Panc1 (cell line): ENCODE measurements at regions not wholly inside any gene's neighbourhood (a gene's known extent, or its start where the extent isn't known, plus 50 kb on each side); places are given as distances from the start of the nearest gene placed in this dataset.

ENCODE experiments used
- POLR2AphosphoS5 ChIP-seq: IDR thresholded peaks from 2 replicates; pipeline ENCODE4 v1.6.1; 2012; ENCODE audit warnings: mild to moderate bottlenecking, low read depth, low read length, moderate library complexity
- SIN3A ChIP-seq: IDR thresholded peaks from 2 replicates; pipeline ENCODE4 v1.6.1; 2012; ENCODE audit warnings: low read depth, mild to moderate bottlenecking, low read length, moderate library complexity, borderline replicate concordance; ENCODE audit not compliant: insufficient read depth
- TCF7L2 ChIP-seq: IDR thresholded peaks from 2 replicates; pipeline ENCODE4 v1.6.1; 2011; ENCODE audit warnings: mild to moderate bottlenecking, low read depth, low read length, inconsistent platforms
- TF ChIP-seq, protein P1 (sequence below): fragments of 450-650 bp; IDR thresholded peaks from 2 replicates; pipeline ENCODE4 v1.5.1; 2017; ENCODE audit warnings: mild to moderate bottlenecking
- TF ChIP-seq, protein P2 (sequence below), 2 experiments: IDR thresholded peaks; 2 replicates each; pipeline ENCODE4 v1.6.1; 2011 to 2012; ENCODE audit warnings: low read depth in 2 of 2, control low read depth in 1 of 2, low read length in 1 of 2, mild to moderate bottlenecking in 1 of 2, moderate library complexity in 1 of 2; ENCODE audit not compliant: insufficient read depth in 1 of 2

DNA sequence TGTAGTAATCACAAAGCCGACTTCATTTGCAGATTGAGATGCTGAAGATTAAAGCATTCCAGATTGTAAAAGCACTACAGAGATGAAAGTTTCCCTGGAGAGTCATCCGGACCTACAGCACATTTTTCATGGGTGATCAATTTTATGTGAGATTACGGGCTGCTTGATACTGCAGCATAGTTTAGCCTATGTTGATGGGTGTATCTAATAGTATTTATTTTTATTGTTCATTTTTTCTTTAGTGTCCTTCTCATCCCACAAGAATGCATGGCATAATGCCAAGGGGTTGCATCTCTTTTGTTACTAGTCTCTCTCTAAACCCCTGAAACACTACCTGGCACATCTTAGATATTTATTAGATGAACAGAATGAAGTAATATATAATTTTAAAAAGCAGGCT is 240.4 kb downstream of the MBD2 start:
- TF ChIP-seq, protein P1, sequence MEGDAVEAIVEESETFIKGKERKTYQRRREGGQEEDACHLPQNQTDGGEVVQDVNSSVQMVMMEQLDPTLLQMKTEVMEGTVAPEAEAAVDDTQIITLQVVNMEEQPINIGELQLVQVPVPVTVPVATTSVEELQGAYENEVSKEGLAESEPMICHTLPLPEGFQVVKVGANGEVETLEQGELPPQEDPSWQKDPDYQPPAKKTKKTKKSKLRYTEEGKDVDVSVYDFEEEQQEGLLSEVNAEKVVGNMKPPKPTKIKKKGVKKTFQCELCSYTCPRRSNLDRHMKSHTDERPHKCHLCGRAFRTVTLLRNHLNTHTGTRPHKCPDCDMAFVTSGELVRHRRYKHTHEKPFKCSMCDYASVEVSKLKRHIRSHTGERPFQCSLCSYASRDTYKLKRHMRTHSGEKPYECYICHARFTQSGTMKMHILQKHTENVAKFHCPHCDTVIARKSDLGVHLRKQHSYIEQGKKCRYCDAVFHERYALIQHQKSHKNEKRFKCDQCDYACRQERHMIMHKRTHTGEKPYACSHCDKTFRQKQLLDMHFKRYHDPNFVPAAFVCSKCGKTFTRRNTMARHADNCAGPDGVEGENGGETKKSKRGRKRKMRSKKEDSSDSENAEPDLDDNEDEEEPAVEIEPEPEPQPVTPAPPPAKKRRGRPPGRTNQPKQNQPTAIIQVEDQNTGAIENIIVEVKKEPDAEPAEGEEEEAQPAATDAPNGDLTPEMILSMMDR = no peak
- TF ChIP-seq, protein P2, sequence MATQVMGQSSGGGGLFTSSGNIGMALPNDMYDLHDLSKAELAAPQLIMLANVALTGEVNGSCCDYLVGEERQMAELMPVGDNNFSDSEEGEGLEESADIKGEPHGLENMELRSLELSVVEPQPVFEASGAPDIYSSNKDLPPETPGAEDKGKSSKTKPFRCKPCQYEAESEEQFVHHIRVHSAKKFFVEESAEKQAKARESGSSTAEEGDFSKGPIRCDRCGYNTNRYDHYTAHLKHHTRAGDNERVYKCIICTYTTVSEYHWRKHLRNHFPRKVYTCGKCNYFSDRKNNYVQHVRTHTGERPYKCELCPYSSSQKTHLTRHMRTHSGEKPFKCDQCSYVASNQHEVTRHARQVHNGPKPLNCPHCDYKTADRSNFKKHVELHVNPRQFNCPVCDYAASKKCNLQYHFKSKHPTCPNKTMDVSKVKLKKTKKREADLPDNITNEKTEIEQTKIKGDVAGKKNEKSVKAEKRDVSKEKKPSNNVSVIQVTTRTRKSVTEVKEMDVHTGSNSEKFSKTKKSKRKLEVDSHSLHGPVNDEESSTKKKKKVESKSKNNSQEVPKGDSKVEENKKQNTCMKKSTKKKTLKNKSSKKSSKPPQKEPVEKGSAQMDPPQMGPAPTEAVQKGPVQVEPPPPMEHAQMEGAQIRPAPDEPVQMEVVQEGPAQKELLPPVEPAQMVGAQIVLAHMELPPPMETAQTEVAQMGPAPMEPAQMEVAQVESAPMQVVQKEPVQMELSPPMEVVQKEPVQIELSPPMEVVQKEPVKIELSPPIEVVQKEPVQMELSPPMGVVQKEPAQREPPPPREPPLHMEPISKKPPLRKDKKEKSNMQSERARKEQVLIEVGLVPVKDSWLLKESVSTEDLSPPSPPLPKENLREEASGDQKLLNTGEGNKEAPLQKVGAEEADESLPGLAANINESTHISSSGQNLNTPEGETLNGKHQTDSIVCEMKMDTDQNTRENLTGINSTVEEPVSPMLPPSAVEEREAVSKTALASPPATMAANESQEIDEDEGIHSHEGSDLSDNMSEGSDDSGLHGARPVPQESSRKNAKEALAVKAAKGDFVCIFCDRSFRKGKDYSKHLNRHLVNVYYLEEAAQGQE (IDR thresholded peaks at IDR 0.05; ENCODE audit: insufficient read depth in 1 of 2, low read depth in 2 of 2, low read length in 1 of 2) = no peak
- no peak for TF ChIP-seq TCF7L2
- no peak for TF ChIP-seq POLR2AphosphoS5
- no peak for TF ChIP-seq SIN3A
